ENCODE measurements at regions not wholly inside any gene's neighbourhood (a gene's known extent, or its start where the extent isn't known, plus 50 kb on each side); places are given as distances from the start of the nearest gene placed in this dataset.

- Mint-ChIP-seq H3K27me3 (no peaks in the 10 kb centered on the region), H3K27ac (no peak overlapping the region), H3K4me3 (no peak overlapping the region), H3K9me3 (ENCODE audit: low read depth) (peaks cover 7% of the 10 kb centered on the region), H3K36me3 (no peaks in the 10 kb centered on the region), H3K4me1 (no peaks in the 10 kb centered on the region)
- DNase-seq (no peak), ATAC-seq (no peak)
- CTCF ChIA-PET, result no interaction called here
Observed at GRCh38 chr9:12874395-12874794, 99.6 kb downstream of the LURAP1L start.

GRCh38 chr9:12875191-12875590 lies 100.4 kb downstream of the LURAP1L start:
- Mint-ChIP-seq H3K9me3 (ENCODE audit: low read depth) (peaks cover 5% of the 10 kb centered on the region), H3K27me3 (no peaks in the 10 kb centered on the region), H3K27ac (no peak overlapping the region), H3K4me3 (no peak overlapping the region), H3K4me1 (no peaks in the 10 kb centered on the region), H3K36me3 (no peaks in the 10 kb centered on the region)
- ATAC-seq (no peak), DNase-seq (no peak)
- CTCF ChIA-PET, result no interaction called here

- no peak overlapping the region for H3K27ac Mint-ChIP-seq
- H3K27me3 Mint-ChIP-seq, result no peaks in the 10 kb centered on the region
- CTCF ChIA-PET, result no interaction called here
- peaks cover 5% of the 10 kb centered on the region for H3K9me3 Mint-ChIP-seq (ENCODE audit: low read depth)
- ATAC-seq (no peak), DNase-seq (no peak)
- no peaks in the 10 kb centered on the region for H3K36me3 Mint-ChIP-seq
- no peaks in the 10 kb centered on the region for H3K4me1 Mint-ChIP-seq
- H3K4me3 Mint-ChIP-seq, result no peak overlapping the region
Observed at GRCh38 chr9:12876872-12877271, 102.1 kb downstream of the LURAP1L start.

GRCh38 chr9:12878351-12878978 lies 103.6 kb downstream of the LURAP1L start:
- H3K4me3 Mint-ChIP-seq, result no peak overlapping the region
- no peaks in the 10 kb centered on the region for H3K36me3 Mint-ChIP-seq
- H3K27ac Mint-ChIP-seq, result no peak overlapping the region
- no peaks in the 10 kb centered on the region for H3K27me3 Mint-ChIP-seq
- H3K9me3 Mint-ChIP-seq (ENCODE audit: low read depth), result peaks cover 2% of the 10 kb centered on the region
- no peaks in the 10 kb centered on the region for H3K4me1 Mint-ChIP-seq
- DNase-seq (no peak), ATAC-seq (no peak)
- CTCF ChIA-PET, result no interaction called here

GRCh38 chr9:12879961-12880360 lies 105.1 kb downstream of the LURAP1L start:
- no peaks in the 10 kb centered on the region for H3K27me3 Mint-ChIP-seq
- H3K9me3 Mint-ChIP-seq (ENCODE audit: low read depth), result peaks cover 2% of the 10 kb centered on the region
- CTCF ChIA-PET, result no interaction called here
- H3K4me3 Mint-ChIP-seq, result no peak overlapping the region
- H3K27ac Mint-ChIP-seq, result no peak overlapping the region
- ATAC-seq (no peak), DNase-seq (no peak)
- H3K36me3 Mint-ChIP-seq, result no peaks in the 10 kb centered on the region
- no peaks in the 10 kb centered on the region for H3K4me1 Mint-ChIP-seq

- Mint-ChIP-seq H3K4me1 (no peaks in the 10 kb centered on the region), H3K27me3 (no peaks in the 10 kb centered on the region), H3K4me3 (no peak overlapping the region), H3K36me3 (no peaks in the 10 kb centered on the region), H3K27ac (no peak overlapping the region), H3K9me3 (ENCODE audit: low read depth) (peaks cover 2% of the 10 kb centered on the region)
- no peak for DNase-seq
- no peak for ATAC-seq
- CTCF ChIA-PET, result no interaction called here
Observed at GRCh38 chr9:12880406-12881015, 105.7 kb downstream of the LURAP1L start.

- DNase-seq (no peak), ATAC-seq (no peak)
- Mint-ChIP-seq H3K4me3 (no peak overlapping the region), H3K4me1 (no peaks in the 10 kb centered on the region), H3K36me3 (no peaks in the 10 kb centered on the region), H3K9me3 (ENCODE audit: low read depth) (peaks cover 9% of the 10 kb centered on the region), H3K27ac (no peak overlapping the region), H3K27me3 (no peaks in the 10 kb centered on the region)
- CTCF ChIA-PET, result no interaction called here
Observed at GRCh38 chr9:12882430-12882829, 107.6 kb downstream of the LURAP1L start.

GRCh38 chr9:12884736-12885395 lies 110.0 kb downstream of the LURAP1L start:
- H3K27ac Mint-ChIP-seq, result no peak overlapping the region
- CTCF ChIA-PET, result no interaction called here

GRCh38 chr9:12889402-12890106 lies 114.7 kb downstream of the LURAP1L start:
- Mint-ChIP-seq H3K27me3 (no peaks in the 10 kb centered on the region), H3K36me3 (no peaks in the 10 kb centered on the region), H3K4me3 (no peak overlapping the region), H3K9me3 (ENCODE audit: low read depth) (peaks cover 18% of the 10 kb centered on the region), H3K4me1 (no peaks in the 10 kb centered on the region), H3K27ac (no peak overlapping the region)
- DNase-seq (no peak), ATAC-seq (no peak)
- CTCF ChIA-PET, result no interaction called here

More at GRCh38 chr9:12884736-12885395, 110.0 kb downstream of the LURAP1L start:
- H3K36me3 Mint-ChIP-seq, result no peaks in the 10 kb centered on the region
- no peaks in the 10 kb centered on the region for H3K4me1 Mint-ChIP-seq
- no peak for ATAC-seq
- no peak overlapping the region for H3K4me3 Mint-ChIP-seq
- DNase-seq, result no peak
- no peaks in the 10 kb centered on the region for H3K27me3 Mint-ChIP-seq
- H3K9me3 Mint-ChIP-seq (ENCODE audit: low read depth), result peaks cover 11% of the 10 kb centered on the region

- peaks cover 21% of the 10 kb centered on the region for H3K9me3 Mint-ChIP-seq (ENCODE audit: low read depth)
- H3K27me3 Mint-ChIP-seq, result no peaks in the 10 kb centered on the region
- DNase-seq (no peak), ATAC-seq (no peak)
- H3K4me1 Mint-ChIP-seq, result no peaks in the 10 kb centered on the region
- no peak overlapping the region for H3K4me3 Mint-ChIP-seq
- H3K27ac Mint-ChIP-seq, result no peak overlapping the region
- CTCF ChIA-PET, result no interaction called here
- H3K36me3 Mint-ChIP-seq, result no peaks in the 10 kb centered on the region
Observed at GRCh38 chr9:12891588-12891987, 116.8 kb downstream of the LURAP1L start.

GRCh38 chr9:12903316-12903715 lies 128.5 kb downstream of the LURAP1L start:
- H3K36me3 Mint-ChIP-seq, result no peaks in the 10 kb centered on the region
- no peaks in the 10 kb centered on the region for H3K4me1 Mint-ChIP-seq
- no peak overlapping the region for H3K27ac Mint-ChIP-seq
- no peaks in the 10 kb centered on the region for H3K27me3 Mint-ChIP-seq
- CTCF ChIA-PET, result no interaction called here
- peaks cover 9% of the 10 kb centered on the region for H3K9me3 Mint-ChIP-seq (ENCODE audit: low read depth)
- H3K4me3 Mint-ChIP-seq, result no peak overlapping the region
- DNase-seq (no peak), ATAC-seq (no peak)

GRCh38 chr9:12904261-12905000 lies 129.6 kb downstream of the LURAP1L start:
- no peaks in the 10 kb centered on the region for H3K27me3 Mint-ChIP-seq
- no peak overlapping the region for H3K27ac Mint-ChIP-seq
- peaks cover 7% of the 10 kb centered on the region for H3K9me3 Mint-ChIP-seq (ENCODE audit: low read depth)
- no peak for DNase-seq
- ATAC-seq, result no peak
- H3K4me3 Mint-ChIP-seq, result no peak overlapping the region
- CTCF ChIA-PET, result no interaction called here
- no peaks in the 10 kb centered on the region for H3K4me1 Mint-ChIP-seq
- no peaks in the 10 kb centered on the region for H3K36me3 Mint-ChIP-seq

GRCh38 chr9:12906646-12907045 lies 131.8 kb downstream of the LURAP1L start:
- Mint-ChIP-seq H3K27me3 (no peaks in the 10 kb centered on the region), H3K4me1 (no peaks in the 10 kb centered on the region), H3K9me3 (ENCODE audit: low read depth) (peaks cover 8% of the 10 kb centered on the region), H3K36me3 (no peaks in the 10 kb centered on the region), H3K27ac (no peak overlapping the region), H3K4me3 (no peak overlapping the region)
- CTCF ChIA-PET, result no interaction called here
- DNase-seq, result no peak
- ATAC-seq, result no peak
